SK-N-SH (cell line): ENCODE measurements at regions not wholly inside any gene's neighbourhood (a gene's known extent, or its start where the extent isn't known, plus 50 kb on each side); places are given as distances from the start of the nearest gene placed in this dataset.
A peak's percentile ranks its signal among the peaks of the same experiment; 100 is the strongest.

Source experiments
- CTCF ChIA-PET: fragments of 300-600, 350-600 bp; formaldehyde crosslinking; extraction: SDS; loops from one replicate; lab custom pipeline; 2021; lab: Yijun Ruan, JAX
- POLR2A ChIA-PET: fragments of 350-600 bp; sonication (Branson Sonifier 250); formaldehyde crosslinking; extraction: SDS; loops from one replicate; lab custom pipeline; 2020; ENCODE audit warnings: antibody characterized with exemption, inconsistent platforms; lab: Yijun Ruan, JAX
- DNase-seq: peaks from one replicate; pipeline ENCODE4 v3.0.0; 2012
- H2AFZ ChIP-seq: fragments of 200-600 bp; sonication (generic); 2 replicates; pipeline ENCODE4 v1.8.1; 2016; ENCODE audit warnings: antibody characterized with exemption, mild to moderate bottlenecking, low read depth
- H3F3A ChIP-seq: fragments of 200-600 bp; sonication (generic); replicated peaks from 2 replicates; pipeline ENCODE3; 2016; ENCODE audit warnings: antibody characterized with exemption, mild to moderate bottlenecking; ENCODE audit not compliant: insufficient read depth
- H3K27ac ChIP-seq, 2 experiments: fragments of 200-500 bp in 1 of 2; fragments of 200-600 bp in 1 of 2; sonication (Bioruptor generic) in 1 of 2; sonication (generic), shearing (Covaris generic) in 1 of 2; 2 replicates each; pipeline versions ENCODE4 v1.5.1 to v1.6.1; 2014 to 2016; ENCODE audit warnings: low read depth in 2 of 2, inconsistent platforms in 1 of 2, low read length in 1 of 2, mild to moderate bottlenecking in 1 of 2, mixed read lengths in 1 of 2
- H3K27me3 ChIP-seq: fragments of 200-600 bp; sonication (generic), shearing (Covaris generic); 2 replicates; pipeline ENCODE4 v1.6.1; 2016; ENCODE audit warnings: mixed run types; ENCODE audit not compliant: insufficient read depth
- H3K36me3 ChIP-seq, 2 experiments: fragments of 200-500 bp in 1 of 2; fragments of 200-600 bp in 1 of 2; sonication (Bioruptor generic) in 1 of 2; sonication (generic) in 1 of 2; replicated peaks in 1 of 2; 2 replicates each; pipeline versions ENCODE3 to v1.5.1; 2014 to 2016; ENCODE audit warnings: low read length in 1 of 2, mild to moderate bottlenecking in 1 of 2; ENCODE audit not compliant: insufficient read depth in 2 of 2, control insufficient read depth in 1 of 2
- H3K4me1 ChIP-seq, 2 experiments: fragments of 200-500 bp in 1 of 2; fragments of 200-600 bp in 1 of 2; sonication (Bioruptor generic) in 1 of 2; sonication (generic), shearing (Covaris generic) in 1 of 2; 2 replicates each; pipeline versions ENCODE4 v1.5.1 to v1.6.1; 2014 to 2016; ENCODE audit warnings: low read depth in 1 of 2, low read length in 1 of 2, mixed run types in 1 of 2; ENCODE audit not compliant: insufficient read depth in 2 of 2, control insufficient read depth in 1 of 2
- H3K4me2 ChIP-seq: fragments of 200-600 bp; sonication (generic), shearing (Covaris generic); 2 replicates; pipeline ENCODE4 v1.6.1; 2017; ENCODE audit warnings: mixed run types
- H3K4me3 ChIP-seq, 2 experiments: fragments of 200-500 bp in 1 of 2; fragments of 200-600 bp in 1 of 2; sonication (Bioruptor generic) in 1 of 2; sonication (generic), shearing (Covaris generic) in 1 of 2; 2 replicates each; pipeline versions ENCODE4 v1.5.1 to v1.8.1; 2014 to 2016; ENCODE audit warnings: low read depth in 2 of 2, inconsistent platforms in 1 of 2, low read length in 1 of 2, mild to moderate bottlenecking in 1 of 2, mixed read lengths in 1 of 2, moderate library complexity in 1 of 2
- H3K79me2 ChIP-seq: fragments of 200-600 bp; sonication (generic); 2 replicates; pipeline ENCODE4 v1.8.1; 2017; ENCODE audit warnings: mild to moderate bottlenecking; ENCODE audit not compliant: insufficient read depth
- H3K9ac ChIP-seq: fragments of 200-600 bp; sonication (generic); 2 replicates; pipeline ENCODE4 v1.6.1; 2017; ENCODE audit warnings: mixed run types
- H3K9me2 ChIP-seq: fragments of 200-600 bp; sonication (generic); 2 replicates; pipeline ENCODE4 v1.6.1; 2017; ENCODE audit warnings: mixed run types
- H3K9me3 ChIP-seq: fragments of 200-600 bp; sonication (generic); 2 replicates; pipeline ENCODE4 v1.6.1; 2017; ENCODE audit warnings: mixed run types, mild to moderate bottlenecking, moderate library complexity
- H4K20me1 ChIP-seq: fragments of 200-600 bp; sonication (generic); 2 replicates; pipeline ENCODE4 v1.6.1; 2017; ENCODE audit warnings: mild to moderate bottlenecking, mixed run types; ENCODE audit not compliant: insufficient read depth
- ELF1 ChIP-seq: IDR thresholded peaks from 2 replicates; pipeline ENCODE4 v1.4.0; 2012
- EP300 ChIP-seq, 2 experiments: IDR thresholded peaks; 2 replicates each; pipeline versions ENCODE4 v1.4.0 to v1.6.1; 2012; ENCODE audit warnings: borderline replicate concordance in 1 of 2, low read depth in 1 of 2, low read length in 1 of 2
- FOXJ3 ChIP-seq: sonication (generic); formaldehyde crosslinking; IDR thresholded peaks from 2 replicates; pipeline ENCODE4 v1.5.1; 2020; ENCODE audit warnings: mild to moderate bottlenecking, missing genetic modification reagents
- FOXM1 ChIP-seq: IDR thresholded peaks from 2 replicates; pipeline ENCODE4 v1.4.0; 2012; ENCODE audit warnings: low read depth, mild to moderate bottlenecking
- GABPA ChIP-seq: IDR thresholded peaks from 2 replicates; pipeline ENCODE4 v1.4.0; 2012; ENCODE audit warnings: low read depth, mild to moderate bottlenecking
- GATA2 ChIP-seq: sonication (generic); formaldehyde crosslinking; IDR thresholded peaks from 2 replicates; pipeline ENCODE4 v1.5.0; 2020; ENCODE audit warnings: mild to moderate bottlenecking, missing genetic modification reagents
- JUND ChIP-seq: IDR thresholded peaks from 2 replicates; pipeline ENCODE4 v1.4.0; 2012
- MEF2A ChIP-seq: IDR thresholded peaks from 2 replicates; pipeline ENCODE4 v1.4.0; 2012; ENCODE audit warnings: low read depth, borderline replicate concordance
- MXI1 ChIP-seq: IDR thresholded peaks from 2 replicates; pipeline ENCODE4 v1.6.1; 2012; ENCODE audit warnings: mild to moderate bottlenecking, low read depth, low read length, improper control_type of control experiment
- NFIC ChIP-seq: IDR thresholded peaks from 2 replicates; pipeline ENCODE4 v1.4.0; 2012; ENCODE audit warnings: borderline replicate concordance
- POLR2AphosphoS5 ChIP-seq: IDR thresholded peaks from 2 replicates; pipeline ENCODE4 v1.6.1; 2012; ENCODE audit warnings: low read depth, low read length
- RAD21 ChIP-seq: IDR thresholded peaks from 2 replicates; pipeline ENCODE4 v1.6.1; 2012; ENCODE audit warnings: mild to moderate bottlenecking, low read length
- RCOR1 ChIP-seq: fragments of 150-350 bp; IDR thresholded peaks from 2 replicates; pipeline ENCODE4 v1.6.1; 2017; ENCODE audit warnings: antibody characterized with exemption, low read length
- RFX5 ChIP-seq: IDR thresholded peaks from 2 replicates; pipeline ENCODE4 v1.6.1; 2012; ENCODE audit warnings: mild to moderate bottlenecking, improper control_type of control experiment, low read length
- RXRA ChIP-seq: IDR thresholded peaks from 2 replicates; pipeline ENCODE4 v1.4.0; 2012; ENCODE audit warnings: low read depth, mild to moderate bottlenecking, borderline replicate concordance
- SIN3A ChIP-seq: IDR thresholded peaks from 2 replicates; pipeline ENCODE4 v1.6.1; 2012; ENCODE audit warnings: low read depth, mild to moderate bottlenecking, low read length, moderate library complexity, borderline replicate concordance
- TAF1 ChIP-seq: IDR thresholded peaks from 2 replicates; pipeline ENCODE4 v1.6.1; 2012; ENCODE audit warnings: low read depth, mild to moderate bottlenecking, low read length, moderate library complexity, borderline replicate concordance
- TCF12 ChIP-seq: IDR thresholded peaks from 2 replicates; pipeline ENCODE4 v1.4.0; 2012
- USF1 ChIP-seq: IDR thresholded peaks from 2 replicates; pipeline ENCODE4 v1.4.0; 2012; ENCODE audit warnings: low read depth, borderline replicate concordance
- USF2 ChIP-seq: fragments of 150-350 bp; IDR thresholded peaks from 2 replicates; pipeline ENCODE4 v1.6.1; 2017; ENCODE audit warnings: antibody characterized with exemption, low read length, low read depth, borderline replicate concordance
- ZBTB33 ChIP-seq: IDR thresholded peaks from 2 replicates; pipeline ENCODE4 v1.4.0; 2012; ENCODE audit warnings: low read depth, borderline replicate concordance
- WGBS: methylation state at CpG from one replicate; pipeline ENCODE4 v1.1.6; 2017; ENCODE audit warnings: low lambda C conversion rate; 5-methylcytosine and 5-hydroxymethylcytosine counted together
- TF ChIP-seq, protein P1 (sequence below): IDR thresholded peaks from 2 replicates; pipeline ENCODE4 v1.6.1; 2012; ENCODE audit warnings: mild to moderate bottlenecking, low read depth, low read length, moderate library complexity
- TF ChIP-seq, protein P2 (sequence below): IDR thresholded peaks from 2 replicates; pipeline ENCODE4; 2012
- TF ChIP-seq, protein P3 (sequence below): fragments of 200-600 bp; sonication (generic); IDR thresholded peaks from 2 replicates; pipeline ENCODE4 v1.6.1; 2017; ENCODE audit warnings: antibody characterized with exemption, mild to moderate bottlenecking, moderate library complexity

DNA sequence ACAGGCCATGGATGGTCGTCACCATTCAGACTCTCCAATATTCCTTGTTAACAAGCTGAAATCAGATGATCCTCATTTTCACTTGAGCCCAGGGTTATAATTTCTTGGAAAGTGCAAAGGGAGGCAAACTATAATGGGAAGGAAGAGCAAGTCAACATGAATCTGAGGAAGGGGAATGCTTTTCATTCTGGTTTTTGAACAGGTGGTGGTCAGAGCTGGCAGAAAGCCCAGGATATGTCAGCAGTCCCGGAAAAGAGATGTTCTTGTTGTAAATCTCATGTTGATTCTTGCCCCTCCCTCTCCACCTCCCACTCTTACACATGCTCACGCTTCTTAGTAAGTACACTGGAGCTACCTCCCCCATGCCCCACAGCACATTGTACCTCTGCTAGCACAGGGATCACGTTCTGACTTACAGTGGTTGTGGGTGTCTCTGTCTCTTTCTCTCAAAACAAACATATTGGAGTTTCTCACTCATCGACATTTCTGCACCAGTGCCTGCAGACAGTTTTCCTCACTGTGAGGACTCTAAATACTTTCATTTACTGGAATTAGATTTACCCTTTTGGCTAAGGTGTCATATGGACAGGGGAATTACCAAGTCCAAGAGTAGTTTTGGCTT lies 77.6 kb downstream of the XCL2 start:
- DNase-seq = peak; percentile 25
- ChIA-PET POLR2A (no interaction called here), CTCF (interaction anchor here (0.8 to 1.4 kb wide), 3 partner anchors 26 to 123 kb away, joined by 3 to 4 read pairs (median 3); no protein-coding TSS in a partner anchor)
- Histone ChIP-seq H3K27ac (peak overlapping the region; percentile 95 to 99; a peak in 3 of 4 replicates), H3K27me3 (no peaks in the 10 kb centered on the region), H3K4me3 (no peak overlapping the region), H3F3A (peaks cover 41% of the 10 kb centered on the region), H4K20me1 (no peaks in the 10 kb centered on the region), H3K36me3 (no peaks in the 10 kb centered on the region), H3K4me1 (peaks cover 43% of the 10 kb centered on the region in 2 experiments), H3K79me2 (no peaks in the 10 kb centered on the region), H3K9me3 (no peaks in the 10 kb centered on the region), H3K9ac (no peak overlapping the region), H3K9me2 (no peaks in the 10 kb centered on the region), H3K4me2 (0 out of 2 replicates have a peak overlapping the region, but pooled peaks have one; percentile 0), H2AFZ (no peak overlapping the region)
- WGBS = 24% methylated on average over 5 of the region's 5 CpGs
- no peak for TF ChIP-seq USF1
- no peak for TF ChIP-seq ZBTB33
- TF ChIP-seq RCOR1 = no peak
- no peak for TF ChIP-seq RFX5
- no peak for TF ChIP-seq MXI1
- TF ChIP-seq, protein P1, sequence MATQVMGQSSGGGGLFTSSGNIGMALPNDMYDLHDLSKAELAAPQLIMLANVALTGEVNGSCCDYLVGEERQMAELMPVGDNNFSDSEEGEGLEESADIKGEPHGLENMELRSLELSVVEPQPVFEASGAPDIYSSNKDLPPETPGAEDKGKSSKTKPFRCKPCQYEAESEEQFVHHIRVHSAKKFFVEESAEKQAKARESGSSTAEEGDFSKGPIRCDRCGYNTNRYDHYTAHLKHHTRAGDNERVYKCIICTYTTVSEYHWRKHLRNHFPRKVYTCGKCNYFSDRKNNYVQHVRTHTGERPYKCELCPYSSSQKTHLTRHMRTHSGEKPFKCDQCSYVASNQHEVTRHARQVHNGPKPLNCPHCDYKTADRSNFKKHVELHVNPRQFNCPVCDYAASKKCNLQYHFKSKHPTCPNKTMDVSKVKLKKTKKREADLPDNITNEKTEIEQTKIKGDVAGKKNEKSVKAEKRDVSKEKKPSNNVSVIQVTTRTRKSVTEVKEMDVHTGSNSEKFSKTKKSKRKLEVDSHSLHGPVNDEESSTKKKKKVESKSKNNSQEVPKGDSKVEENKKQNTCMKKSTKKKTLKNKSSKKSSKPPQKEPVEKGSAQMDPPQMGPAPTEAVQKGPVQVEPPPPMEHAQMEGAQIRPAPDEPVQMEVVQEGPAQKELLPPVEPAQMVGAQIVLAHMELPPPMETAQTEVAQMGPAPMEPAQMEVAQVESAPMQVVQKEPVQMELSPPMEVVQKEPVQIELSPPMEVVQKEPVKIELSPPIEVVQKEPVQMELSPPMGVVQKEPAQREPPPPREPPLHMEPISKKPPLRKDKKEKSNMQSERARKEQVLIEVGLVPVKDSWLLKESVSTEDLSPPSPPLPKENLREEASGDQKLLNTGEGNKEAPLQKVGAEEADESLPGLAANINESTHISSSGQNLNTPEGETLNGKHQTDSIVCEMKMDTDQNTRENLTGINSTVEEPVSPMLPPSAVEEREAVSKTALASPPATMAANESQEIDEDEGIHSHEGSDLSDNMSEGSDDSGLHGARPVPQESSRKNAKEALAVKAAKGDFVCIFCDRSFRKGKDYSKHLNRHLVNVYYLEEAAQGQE = no peak
- TF ChIP-seq TCF12 = peak; percentile 90
- TF ChIP-seq NFIC = peak; percentile 94
- TF ChIP-seq RXRA = no peak
- TF ChIP-seq RAD21 = no peak
- 0 out of 2 replicates have a peak, but pooled peaks have one; percentile 28 for TF ChIP-seq ELF1
- TF ChIP-seq USF2 = no peak
- no peak for TF ChIP-seq GATA2 (CRISPR knock-in tag)
- no peak for TF ChIP-seq GABPA
- TF ChIP-seq MEF2A = no peak; the same call in 1 of the 2 replicates
- TF ChIP-seq, protein P2, sequence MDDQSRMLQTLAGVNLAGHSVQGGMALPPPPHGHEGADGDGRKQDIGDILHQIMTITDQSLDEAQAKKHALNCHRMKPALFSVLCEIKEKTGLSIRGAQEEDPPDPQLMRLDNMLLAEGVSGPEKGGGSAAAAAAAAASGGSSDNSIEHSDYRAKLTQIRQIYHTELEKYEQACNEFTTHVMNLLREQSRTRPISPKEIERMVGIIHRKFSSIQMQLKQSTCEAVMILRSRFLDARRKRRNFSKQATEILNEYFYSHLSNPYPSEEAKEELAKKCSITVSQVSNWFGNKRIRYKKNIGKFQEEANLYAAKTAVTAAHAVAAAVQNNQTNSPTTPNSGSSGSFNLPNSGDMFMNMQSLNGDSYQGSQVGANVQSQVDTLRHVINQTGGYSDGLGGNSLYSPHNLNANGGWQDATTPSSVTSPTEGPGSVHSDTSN = peak; percentile 93
- TF ChIP-seq FOXM1 = no peak
- peak; percentile 41; the same call in 1 of the 2 replicates for TF ChIP-seq SIN3A
- peak; percentile 49; the same call in 1 of the 2 replicates for TF ChIP-seq POLR2AphosphoS5
- peak; percentile 75 to 76; a peak in 3 of 4 replicates for TF ChIP-seq EP300 (IDR thresholded peaks at IDR 0.05; ENCODE audit: borderline replicate concordance in 1 of 2, low read depth in 1 of 2, low read length in 1 of 2)
- peak; percentile 38 for TF ChIP-seq JUND
- TF ChIP-seq TAF1 = no peak
- TF ChIP-seq, protein P3, sequence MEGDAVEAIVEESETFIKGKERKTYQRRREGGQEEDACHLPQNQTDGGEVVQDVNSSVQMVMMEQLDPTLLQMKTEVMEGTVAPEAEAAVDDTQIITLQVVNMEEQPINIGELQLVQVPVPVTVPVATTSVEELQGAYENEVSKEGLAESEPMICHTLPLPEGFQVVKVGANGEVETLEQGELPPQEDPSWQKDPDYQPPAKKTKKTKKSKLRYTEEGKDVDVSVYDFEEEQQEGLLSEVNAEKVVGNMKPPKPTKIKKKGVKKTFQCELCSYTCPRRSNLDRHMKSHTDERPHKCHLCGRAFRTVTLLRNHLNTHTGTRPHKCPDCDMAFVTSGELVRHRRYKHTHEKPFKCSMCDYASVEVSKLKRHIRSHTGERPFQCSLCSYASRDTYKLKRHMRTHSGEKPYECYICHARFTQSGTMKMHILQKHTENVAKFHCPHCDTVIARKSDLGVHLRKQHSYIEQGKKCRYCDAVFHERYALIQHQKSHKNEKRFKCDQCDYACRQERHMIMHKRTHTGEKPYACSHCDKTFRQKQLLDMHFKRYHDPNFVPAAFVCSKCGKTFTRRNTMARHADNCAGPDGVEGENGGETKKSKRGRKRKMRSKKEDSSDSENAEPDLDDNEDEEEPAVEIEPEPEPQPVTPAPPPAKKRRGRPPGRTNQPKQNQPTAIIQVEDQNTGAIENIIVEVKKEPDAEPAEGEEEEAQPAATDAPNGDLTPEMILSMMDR = no peak
- TF ChIP-seq FOXJ3 (CRISPR knock-in tag) = no peak
